ENCODE measurements at regions not wholly inside any gene's neighbourhood (a gene's known extent, or its start where the extent isn't known, plus 50 kb on each side); places are given as distances from the start of the nearest gene placed in this dataset.

GRCh38 chr12:125860672-125861288 lies 795.5 kb downstream of the AACS start:
- no peak for TF ChIP-seq CTCF (conservative IDR thresholded peaks at IDR 0.05)
- no peak for TF ChIP-seq ZFX (IDR thresholded peaks at IDR 0.05)
